ENCODE measurements at regions not wholly inside any gene's neighbourhood (a gene's known extent, or its start where the extent isn't known, plus 50 kb on each side); places are given as distances from the start of the nearest gene placed in this dataset.

GRCh38 chr6:40268166-40268565 lies 319.0 kb downstream of the LRFN2 start:
- no peak for DNase-seq
- H3K27ac ChIP-seq (ENCODE audit: low read depth in 2 of 2, low read length in 1 of 2): no peak overlapping the region
- no peaks in the 10 kb centered on the region for H3F3A ChIP-seq (replicated peaks; ENCODE audit: insufficient read depth)
- no peaks in the 10 kb centered on the region for H3K79me2 ChIP-seq (ENCODE audit: insufficient read depth)
- H2AFZ ChIP-seq (ENCODE audit: low read depth): no peak overlapping the region
- H3K4me1 ChIP-seq (ENCODE audit: control insufficient read depth in 1 of 2, insufficient read depth in 2 of 2, low read depth in 1 of 2, low read length in 1 of 2): peaks cover 0 to 8% of the 10 kb centered on the region in 2 experiments; a peak in 1 of 4 replicates
- POLR2A ChIA-PET: no interaction called here
- H3K4me3 ChIP-seq (ENCODE audit: low read depth in 2 of 2, low read length in 1 of 2): no peak overlapping the region
- no peaks in the 10 kb centered on the region for H4K20me1 ChIP-seq (ENCODE audit: insufficient read depth)
- no peak overlapping the region for H3K4me2 ChIP-seq
- H3K9ac ChIP-seq: no peak overlapping the region
- H3K36me3 ChIP-seq (replicated peaks in 1 of 2; ENCODE audit: control insufficient read depth in 1 of 2, insufficient read depth in 2 of 2, low read length in 1 of 2): no peaks in the 10 kb centered on the region
- H3K9me3 ChIP-seq: no peaks in the 10 kb centered on the region
- TF ChIP-seq EP300 (IDR thresholded peaks at IDR 0.05; ENCODE audit: borderline replicate concordance in 1 of 2, low read depth in 1 of 2, low read length in 1 of 2) (no peak), MXI1 (IDR thresholded peaks at IDR 0.05; ENCODE audit: low read depth, low read length) (no peak), TAF1 (IDR thresholded peaks at IDR 0.05; ENCODE audit: borderline replicate concordance, low read depth, low read length) (no peak), TCF12 (IDR thresholded peaks at IDR 0.05) (no peak), POLR2AphosphoS5 (IDR thresholded peaks at IDR 0.05; ENCODE audit: low read depth, low read length) (no peak), SIN3A (IDR thresholded peaks at IDR 0.05; ENCODE audit: borderline replicate concordance, low read depth, low read length) (no peak)
- TF ChIP-seq, protein P1, sequence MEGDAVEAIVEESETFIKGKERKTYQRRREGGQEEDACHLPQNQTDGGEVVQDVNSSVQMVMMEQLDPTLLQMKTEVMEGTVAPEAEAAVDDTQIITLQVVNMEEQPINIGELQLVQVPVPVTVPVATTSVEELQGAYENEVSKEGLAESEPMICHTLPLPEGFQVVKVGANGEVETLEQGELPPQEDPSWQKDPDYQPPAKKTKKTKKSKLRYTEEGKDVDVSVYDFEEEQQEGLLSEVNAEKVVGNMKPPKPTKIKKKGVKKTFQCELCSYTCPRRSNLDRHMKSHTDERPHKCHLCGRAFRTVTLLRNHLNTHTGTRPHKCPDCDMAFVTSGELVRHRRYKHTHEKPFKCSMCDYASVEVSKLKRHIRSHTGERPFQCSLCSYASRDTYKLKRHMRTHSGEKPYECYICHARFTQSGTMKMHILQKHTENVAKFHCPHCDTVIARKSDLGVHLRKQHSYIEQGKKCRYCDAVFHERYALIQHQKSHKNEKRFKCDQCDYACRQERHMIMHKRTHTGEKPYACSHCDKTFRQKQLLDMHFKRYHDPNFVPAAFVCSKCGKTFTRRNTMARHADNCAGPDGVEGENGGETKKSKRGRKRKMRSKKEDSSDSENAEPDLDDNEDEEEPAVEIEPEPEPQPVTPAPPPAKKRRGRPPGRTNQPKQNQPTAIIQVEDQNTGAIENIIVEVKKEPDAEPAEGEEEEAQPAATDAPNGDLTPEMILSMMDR (IDR thresholded peaks at IDR 0.05): no peak
- 14% methylated on average over 2 of the region's 2 CpGs for WGBS (ENCODE audit: low lambda C conversion rate)
- no peaks in the 10 kb centered on the region for H3K27me3 ChIP-seq (ENCODE audit: insufficient read depth)
- CTCF ChIA-PET: no interaction called here
- H3K9me2 ChIP-seq: no peaks in the 10 kb centered on the region

- Histone ChIP-seq H3K4me3 (ENCODE audit: low read depth in 2 of 2, low read length in 1 of 2) (no peak overlapping the region), H3K4me2 (no peak overlapping the region), H3K9me2 (no peaks in the 10 kb centered on the region), H3K27ac (ENCODE audit: low read depth in 2 of 2, low read length in 1 of 2) (no peak overlapping the region), H3K9ac (no peak overlapping the region), H3K36me3 (replicated peaks in 1 of 2; ENCODE audit: control insufficient read depth in 1 of 2, insufficient read depth in 2 of 2, low read length in 1 of 2) (no peaks in the 10 kb centered on the region), H3K79me2 (ENCODE audit: insufficient read depth) (no peaks in the 10 kb centered on the region), H3K9me3 (no peaks in the 10 kb centered on the region), H4K20me1 (ENCODE audit: insufficient read depth) (no peaks in the 10 kb centered on the region), H3K4me1 (ENCODE audit: control insufficient read depth in 1 of 2, insufficient read depth in 2 of 2, low read depth in 1 of 2, low read length in 1 of 2) (peaks cover 0 to 8% of the 10 kb centered on the region in 2 experiments; a peak in 1 of 4 replicates), H3F3A (replicated peaks; ENCODE audit: insufficient read depth) (no peaks in the 10 kb centered on the region), H3K27me3 (ENCODE audit: insufficient read depth) (no peaks in the 10 kb centered on the region), H2AFZ (ENCODE audit: low read depth) (no peak overlapping the region)
- POLR2A ChIA-PET: no interaction called here
- CTCF ChIA-PET: interaction anchor here (1.5 kb wide), 1 partner anchor 31 kb away, joined by 6 read pairs; no protein-coding TSS in a partner anchor
- no peak for DNase-seq
- WGBS (ENCODE audit: low lambda C conversion rate): 10% methylated on average over 2 of the region's 2 CpGs
- TF ChIP-seq, protein P2, sequence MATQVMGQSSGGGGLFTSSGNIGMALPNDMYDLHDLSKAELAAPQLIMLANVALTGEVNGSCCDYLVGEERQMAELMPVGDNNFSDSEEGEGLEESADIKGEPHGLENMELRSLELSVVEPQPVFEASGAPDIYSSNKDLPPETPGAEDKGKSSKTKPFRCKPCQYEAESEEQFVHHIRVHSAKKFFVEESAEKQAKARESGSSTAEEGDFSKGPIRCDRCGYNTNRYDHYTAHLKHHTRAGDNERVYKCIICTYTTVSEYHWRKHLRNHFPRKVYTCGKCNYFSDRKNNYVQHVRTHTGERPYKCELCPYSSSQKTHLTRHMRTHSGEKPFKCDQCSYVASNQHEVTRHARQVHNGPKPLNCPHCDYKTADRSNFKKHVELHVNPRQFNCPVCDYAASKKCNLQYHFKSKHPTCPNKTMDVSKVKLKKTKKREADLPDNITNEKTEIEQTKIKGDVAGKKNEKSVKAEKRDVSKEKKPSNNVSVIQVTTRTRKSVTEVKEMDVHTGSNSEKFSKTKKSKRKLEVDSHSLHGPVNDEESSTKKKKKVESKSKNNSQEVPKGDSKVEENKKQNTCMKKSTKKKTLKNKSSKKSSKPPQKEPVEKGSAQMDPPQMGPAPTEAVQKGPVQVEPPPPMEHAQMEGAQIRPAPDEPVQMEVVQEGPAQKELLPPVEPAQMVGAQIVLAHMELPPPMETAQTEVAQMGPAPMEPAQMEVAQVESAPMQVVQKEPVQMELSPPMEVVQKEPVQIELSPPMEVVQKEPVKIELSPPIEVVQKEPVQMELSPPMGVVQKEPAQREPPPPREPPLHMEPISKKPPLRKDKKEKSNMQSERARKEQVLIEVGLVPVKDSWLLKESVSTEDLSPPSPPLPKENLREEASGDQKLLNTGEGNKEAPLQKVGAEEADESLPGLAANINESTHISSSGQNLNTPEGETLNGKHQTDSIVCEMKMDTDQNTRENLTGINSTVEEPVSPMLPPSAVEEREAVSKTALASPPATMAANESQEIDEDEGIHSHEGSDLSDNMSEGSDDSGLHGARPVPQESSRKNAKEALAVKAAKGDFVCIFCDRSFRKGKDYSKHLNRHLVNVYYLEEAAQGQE (IDR thresholded peaks at IDR 0.05; ENCODE audit: low read depth, low read length): no peak
- TF ChIP-seq CHD2 (IDR thresholded peaks at IDR 0.05; ENCODE audit: low read length, partially characterized antibody) (no peak), JUND (IDR thresholded peaks at IDR 0.05) (no peak), ELF1 (IDR thresholded peaks at IDR 0.05) (no peak), TAF1 (IDR thresholded peaks at IDR 0.05; ENCODE audit: borderline replicate concordance, low read depth, low read length) (no peak), TCF12 (IDR thresholded peaks at IDR 0.05) (no peak), FOSL2 (IDR thresholded peaks at IDR 0.05; ENCODE audit: borderline replicate concordance, low read depth) (no peak), TEAD4 (IDR thresholded peaks at IDR 0.05; ENCODE audit: borderline replicate concordance, insufficient read depth) (no peak)
- TF ChIP-seq, protein P3, sequence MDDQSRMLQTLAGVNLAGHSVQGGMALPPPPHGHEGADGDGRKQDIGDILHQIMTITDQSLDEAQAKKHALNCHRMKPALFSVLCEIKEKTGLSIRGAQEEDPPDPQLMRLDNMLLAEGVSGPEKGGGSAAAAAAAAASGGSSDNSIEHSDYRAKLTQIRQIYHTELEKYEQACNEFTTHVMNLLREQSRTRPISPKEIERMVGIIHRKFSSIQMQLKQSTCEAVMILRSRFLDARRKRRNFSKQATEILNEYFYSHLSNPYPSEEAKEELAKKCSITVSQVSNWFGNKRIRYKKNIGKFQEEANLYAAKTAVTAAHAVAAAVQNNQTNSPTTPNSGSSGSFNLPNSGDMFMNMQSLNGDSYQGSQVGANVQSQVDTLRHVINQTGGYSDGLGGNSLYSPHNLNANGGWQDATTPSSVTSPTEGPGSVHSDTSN (IDR thresholded peaks at IDR 0.05): no peak
These were observed 321.5 kb downstream of the LRFN2 start for GRCh38 chr6:40265615-40266014.
